Keratinocyte (primary cell): ENCODE measurements at regions not wholly inside any gene's neighbourhood (a gene's known extent, or its start where the extent isn't known, plus 50 kb on each side); places are given as distances from the start of the nearest gene placed in this dataset.

Source experiments
- DNase-seq: peaks from one replicate; pipeline ENCODE4 v3.0.0-alpha.2; 2011; ENCODE audit warnings: low read depth, missing footprints, low spot score
- FAIRE-seq: peaks from 2 replicates; lab custom pipeline; 2011; peaks lifted over from hg19 to GRCh38; lab: Jason Lieb, UNC
- H2AFZ ChIP-seq: 2 replicates; pipeline ENCODE4 v1.6.0; 2012; ENCODE audit warnings: low read length, control low read depth, inconsistent platforms; ENCODE audit not compliant: control insufficient read depth
- H3K27ac ChIP-seq: 2 replicates; pipeline ENCODE4 v1.5.1; 2011; ENCODE audit warnings: low read length; ENCODE audit not compliant: control insufficient read depth, insufficient read depth
- H3K27me3 ChIP-seq: 3 replicates; pipeline ENCODE4 v1.6.0; 2011; ENCODE audit warnings: low read length; ENCODE audit not compliant: control insufficient read depth, insufficient read depth; ENCODE audit errors: extremely low read depth
- H3K36me3 ChIP-seq, 2 experiments: 2 replicates in 1 of 2; 3 replicates in 1 of 2; pipeline ENCODE4 v1.5.1; 2011; ENCODE audit warnings: low read length in 2 of 2, mild to moderate bottlenecking in 1 of 2; ENCODE audit not compliant: control insufficient read depth in 2 of 2, insufficient read depth in 2 of 2; ENCODE audit errors: extremely low read depth in 1 of 2
- H3K4me1 ChIP-seq: 3 replicates; pipeline ENCODE4 v1.5.1; 2011; ENCODE audit warnings: low read length; ENCODE audit not compliant: control insufficient read depth, insufficient read depth; ENCODE audit errors: extremely low read depth
- H3K4me2 ChIP-seq: 3 replicates; pipeline ENCODE4 v1.6.0; 2011; ENCODE audit warnings: low read depth, low read length; ENCODE audit not compliant: control insufficient read depth, insufficient read depth; ENCODE audit errors: extremely low read depth
- H3K4me3 ChIP-seq, 3 experiments: fragments of 200-600 bp in 1 of 3; sonication (generic) in 1 of 3; 2 replicates in 2 of 3; 3 replicates in 1 of 3; pipeline ENCODE4 v1.5.1; 2011 to 2016; ENCODE audit warnings: low read length in 3 of 3, mild to moderate bottlenecking in 3 of 3, control low read depth in 2 of 3, inconsistent platforms in 1 of 3, low read depth in 1 of 3, mixed read lengths in 1 of 3, mixed run types in 1 of 3, moderate library complexity in 1 of 3; ENCODE audit not compliant: control insufficient read depth in 2 of 3, insufficient read depth in 2 of 3; ENCODE audit errors: extremely low read depth in 1 of 3
- H3K79me2 ChIP-seq: 2 replicates; pipeline ENCODE4 v1.6.0; 2012; ENCODE audit warnings: low read length; ENCODE audit not compliant: control insufficient read depth, insufficient read depth
- H3K9ac ChIP-seq: 3 replicates; pipeline ENCODE4 v1.6.0; 2011; ENCODE audit warnings: low read length; ENCODE audit not compliant: control insufficient read depth, insufficient read depth; ENCODE audit errors: extremely low read depth
- H3K9me1 ChIP-seq: 3 replicates; pipeline ENCODE4 v1.6.0; 2011; ENCODE audit warnings: low read length; ENCODE audit not compliant: control insufficient read depth, insufficient read depth; ENCODE audit errors: extremely low read depth
- H3K9me3 ChIP-seq: 2 replicates; pipeline ENCODE4 v1.5.1; 2012; ENCODE audit warnings: low read depth, low read length; ENCODE audit not compliant: control insufficient read depth
- H4K20me1 ChIP-seq: 3 replicates; pipeline ENCODE4 v1.6.0; 2011; ENCODE audit warnings: low read length; ENCODE audit not compliant: control insufficient read depth, insufficient read depth; ENCODE audit errors: extremely low read depth
- CTCF ChIP-seq, 3 experiments: IDR thresholded peaks in 1 of 3; conservative IDR thresholded peaks in 1 of 3; optimal IDR thresholded peaks in 1 of 3; 2 replicates in 2 of 3; 3 replicates in 1 of 3; pipeline versions ENCODE3 to v1.5.1; 2011; ENCODE audit warnings: low read length in 3 of 3, mild to moderate bottlenecking in 3 of 3, moderate library complexity in 2 of 3, control low read depth in 1 of 3, inconsistent platforms in 1 of 3; ENCODE audit not compliant: insufficient read depth in 2 of 3; ENCODE audit errors: extremely low read depth in 1 of 3
- EZH2 ChIP-seq: IDR thresholded peaks from one replicate; pipeline ENCODE4 v1.6.1; 2012; ENCODE audit warnings: inconsistent platforms, mild to moderate bottlenecking, low read length, moderate library complexity
- dilution Hi-C: fragments of 300-500 bp; cut with MboI; formaldehyde crosslinking; loops from one replicate; pipeline ENCODE4 v1.7.0; 2020; ENCODE audit warnings: low sequenced_read_pairs; ENCODE audit not compliant: extremely low pct_ligation_motif_present

- no peaks in the 10 kb centered on the region for H3K79me2 ChIP-seq
- no peak for DNase-seq
- no peaks in the 10 kb centered on the region for H3K9me1 ChIP-seq
- no peak overlapping the region for H2AFZ ChIP-seq
- H3K4me3 ChIP-seq: no peak overlapping the region
- H3K4me2 ChIP-seq: no peak overlapping the region
- H3K4me1 ChIP-seq: no peaks in the 10 kb centered on the region
- H3K27me3 ChIP-seq: no peaks in the 10 kb centered on the region
- FAIRE-seq: no peak
- H3K9ac ChIP-seq: no peak overlapping the region
- no peak for TF ChIP-seq CTCF (optimal IDR thresholded peaks at IDR 0.05 in 1 of 3, IDR thresholded peaks at IDR 0.05 in 1 of 3, conservative IDR thresholded peaks at IDR 0.05 in 1 of 3; ENCODE audit: extremely low read depth in 1 of 3, insufficient read depth in 2 of 3, low read length in 3 of 3)
- no peak for TF ChIP-seq EZH2
- H3K9me3 ChIP-seq: no peaks in the 10 kb centered on the region
- H4K20me1 ChIP-seq: no peaks in the 10 kb centered on the region
- H3K36me3 ChIP-seq: no peaks in the 10 kb centered on the region
- dilution Hi-C loops: no loop called here
- no peak overlapping the region for H3K27ac ChIP-seq
Observed at GRCh38 chr21:16519644-16520043, 789.9 kb downstream of the USP25 start.

DNA sequence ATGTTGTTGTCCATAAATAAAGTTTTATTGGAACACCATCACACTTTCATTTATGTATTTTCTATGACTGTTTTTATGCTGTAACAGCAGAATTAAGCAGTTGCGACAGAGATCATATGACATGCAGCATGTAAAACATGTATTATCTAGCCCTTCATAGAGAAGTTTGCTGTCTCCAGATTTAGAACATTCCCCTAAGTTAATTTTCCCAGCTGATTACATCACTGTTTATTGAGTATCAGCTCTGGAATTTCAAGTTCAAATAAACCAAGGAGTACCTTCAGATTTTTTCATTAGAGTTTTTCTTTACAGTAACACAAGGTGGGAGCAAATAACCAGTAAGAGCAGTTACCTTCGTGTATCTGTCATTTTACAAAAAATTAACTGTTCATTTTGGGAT is 792.8 kb downstream of the USP25 start:
- no peaks in the 10 kb centered on the region for H3K4me1 ChIP-seq
- H3K36me3 ChIP-seq: no peaks in the 10 kb centered on the region
- no peak overlapping the region for H3K4me3 ChIP-seq
- no peaks in the 10 kb centered on the region for H3K9me3 ChIP-seq
- no peak overlapping the region for H3K9ac ChIP-seq
- no peak overlapping the region for H2AFZ ChIP-seq
- dilution Hi-C loops: no loop called here
- DNase-seq: no peak
- no peaks in the 10 kb centered on the region for H3K79me2 ChIP-seq
- no peaks in the 10 kb centered on the region for H3K9me1 ChIP-seq
- no peak overlapping the region for H3K27ac ChIP-seq
- no peaks in the 10 kb centered on the region for H3K27me3 ChIP-seq
- TF ChIP-seq EZH2 (no peak), CTCF (optimal IDR thresholded peaks at IDR 0.05 in 1 of 3, IDR thresholded peaks at IDR 0.05 in 1 of 3, conservative IDR thresholded peaks at IDR 0.05 in 1 of 3; ENCODE audit: extremely low read depth in 1 of 3, insufficient read depth in 2 of 3, low read length in 3 of 3) (no peak)
- no peak overlapping the region for H3K4me2 ChIP-seq
- no peak for FAIRE-seq
- H4K20me1 ChIP-seq: no peaks in the 10 kb centered on the region
